ENCODE measurements at regions not wholly inside any gene's neighbourhood (a gene's known extent, or its start where the extent isn't known, plus 50 kb on each side); places are given as distances from the start of the nearest gene placed in this dataset.

DNA sequence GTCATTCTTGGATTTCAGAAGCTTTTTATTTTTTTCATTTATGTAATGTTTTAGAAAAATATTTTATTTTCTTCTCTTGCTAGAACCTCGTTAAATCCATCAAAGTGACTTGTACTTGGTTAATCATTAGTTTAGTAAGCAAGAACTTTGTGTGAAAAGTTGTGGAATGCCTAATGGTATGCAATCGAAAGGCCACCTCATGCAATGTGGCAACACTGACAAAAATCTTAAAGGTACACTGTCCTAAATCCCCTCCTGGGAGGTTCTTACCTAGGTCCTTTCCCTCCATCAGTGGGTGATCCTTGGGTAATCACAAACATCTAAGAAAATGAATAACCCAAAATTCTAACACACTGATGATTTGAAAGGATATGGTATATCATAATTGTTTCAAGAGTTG, 304.2 kb downstream of the DNAH5 start:
- TF ChIP-seq MYC (IDR thresholded peaks at IDR 0.05; ENCODE audit: low read depth, low read length) (no peak), POLR2A (IDR thresholded peaks at IDR 0.05; ENCODE audit: extremely low read depth, insufficient read length) (no peak)
- TF ChIP-seq, protein P1, sequence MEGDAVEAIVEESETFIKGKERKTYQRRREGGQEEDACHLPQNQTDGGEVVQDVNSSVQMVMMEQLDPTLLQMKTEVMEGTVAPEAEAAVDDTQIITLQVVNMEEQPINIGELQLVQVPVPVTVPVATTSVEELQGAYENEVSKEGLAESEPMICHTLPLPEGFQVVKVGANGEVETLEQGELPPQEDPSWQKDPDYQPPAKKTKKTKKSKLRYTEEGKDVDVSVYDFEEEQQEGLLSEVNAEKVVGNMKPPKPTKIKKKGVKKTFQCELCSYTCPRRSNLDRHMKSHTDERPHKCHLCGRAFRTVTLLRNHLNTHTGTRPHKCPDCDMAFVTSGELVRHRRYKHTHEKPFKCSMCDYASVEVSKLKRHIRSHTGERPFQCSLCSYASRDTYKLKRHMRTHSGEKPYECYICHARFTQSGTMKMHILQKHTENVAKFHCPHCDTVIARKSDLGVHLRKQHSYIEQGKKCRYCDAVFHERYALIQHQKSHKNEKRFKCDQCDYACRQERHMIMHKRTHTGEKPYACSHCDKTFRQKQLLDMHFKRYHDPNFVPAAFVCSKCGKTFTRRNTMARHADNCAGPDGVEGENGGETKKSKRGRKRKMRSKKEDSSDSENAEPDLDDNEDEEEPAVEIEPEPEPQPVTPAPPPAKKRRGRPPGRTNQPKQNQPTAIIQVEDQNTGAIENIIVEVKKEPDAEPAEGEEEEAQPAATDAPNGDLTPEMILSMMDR (IDR thresholded peaks at IDR 0.05; ENCODE audit: low read depth, low read length), result no peak
- TF ChIP-seq, protein P2, sequence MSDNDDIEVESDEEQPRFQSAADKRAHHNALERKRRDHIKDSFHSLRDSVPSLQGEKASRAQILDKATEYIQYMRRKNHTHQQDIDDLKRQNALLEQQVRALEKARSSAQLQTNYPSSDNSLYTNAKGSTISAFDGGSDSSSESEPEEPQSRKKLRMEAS (IDR thresholded peaks at IDR 0.05; ENCODE audit: low read depth, low read length), result no peak
- H3K4me3 ChIP-seq (ENCODE audit: low read depth, low read length), result no peak overlapping the region
- DNase-seq (ENCODE audit: low read depth), result no peak

DNA sequence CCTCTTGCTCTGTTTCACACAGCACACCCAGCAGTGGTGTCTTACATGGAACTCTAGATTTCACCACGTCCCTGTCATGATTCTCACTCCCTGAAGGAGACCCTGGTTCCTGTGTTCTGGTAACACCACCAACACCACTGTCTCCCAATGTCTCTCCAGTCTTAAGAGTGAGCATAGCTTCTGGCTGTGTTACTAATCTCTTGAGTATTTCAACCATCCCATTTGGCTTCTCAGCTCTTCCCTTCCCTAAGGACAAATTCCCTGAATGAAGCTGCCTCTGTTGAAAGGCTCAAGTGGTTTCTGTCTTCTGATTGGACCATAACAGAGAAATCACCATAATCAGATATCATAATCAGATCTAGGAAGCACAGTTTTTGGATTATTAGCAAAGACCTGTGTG, 311.8 kb downstream of the DNAH5 start:
- TF ChIP-seq, protein P2 (IDR thresholded peaks at IDR 0.05; ENCODE audit: low read depth, low read length), result no peak
- DNase-seq (ENCODE audit: low read depth), result no peak
- H3K4me3 ChIP-seq (ENCODE audit: low read depth, low read length), result no peak overlapping the region

DNA sequence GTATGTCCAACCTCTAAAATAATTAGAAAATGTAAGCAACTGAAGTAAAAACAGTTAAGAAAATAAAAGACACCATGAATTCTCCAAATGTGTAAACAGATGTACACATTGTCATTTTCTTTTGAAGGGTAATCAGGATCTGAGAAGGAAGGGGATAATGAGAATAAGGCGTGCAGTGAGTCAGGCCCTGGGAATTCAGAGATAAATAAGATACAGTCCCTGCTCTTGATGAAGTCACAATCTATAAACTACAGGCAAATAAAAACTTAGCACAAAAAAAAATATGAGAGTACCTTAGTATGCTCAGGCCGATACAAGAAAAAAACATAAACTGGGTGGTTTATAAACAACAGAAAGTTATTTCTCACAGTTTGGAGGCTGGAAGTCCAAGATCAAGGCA, 315.3 kb downstream of the DNAH5 start:
- DNase-seq (ENCODE audit: low read depth), result no peak
- TF ChIP-seq, protein P1 (IDR thresholded peaks at IDR 0.05; ENCODE audit: low read depth, low read length), result no peak
- no peak for TF ChIP-seq MYC (IDR thresholded peaks at IDR 0.05; ENCODE audit: low read depth, low read length)
- TF ChIP-seq, protein P2 (IDR thresholded peaks at IDR 0.05; ENCODE audit: low read depth, low read length), result no peak
- no peak overlapping the region for H3K4me3 ChIP-seq (ENCODE audit: low read depth, low read length)

DNA sequence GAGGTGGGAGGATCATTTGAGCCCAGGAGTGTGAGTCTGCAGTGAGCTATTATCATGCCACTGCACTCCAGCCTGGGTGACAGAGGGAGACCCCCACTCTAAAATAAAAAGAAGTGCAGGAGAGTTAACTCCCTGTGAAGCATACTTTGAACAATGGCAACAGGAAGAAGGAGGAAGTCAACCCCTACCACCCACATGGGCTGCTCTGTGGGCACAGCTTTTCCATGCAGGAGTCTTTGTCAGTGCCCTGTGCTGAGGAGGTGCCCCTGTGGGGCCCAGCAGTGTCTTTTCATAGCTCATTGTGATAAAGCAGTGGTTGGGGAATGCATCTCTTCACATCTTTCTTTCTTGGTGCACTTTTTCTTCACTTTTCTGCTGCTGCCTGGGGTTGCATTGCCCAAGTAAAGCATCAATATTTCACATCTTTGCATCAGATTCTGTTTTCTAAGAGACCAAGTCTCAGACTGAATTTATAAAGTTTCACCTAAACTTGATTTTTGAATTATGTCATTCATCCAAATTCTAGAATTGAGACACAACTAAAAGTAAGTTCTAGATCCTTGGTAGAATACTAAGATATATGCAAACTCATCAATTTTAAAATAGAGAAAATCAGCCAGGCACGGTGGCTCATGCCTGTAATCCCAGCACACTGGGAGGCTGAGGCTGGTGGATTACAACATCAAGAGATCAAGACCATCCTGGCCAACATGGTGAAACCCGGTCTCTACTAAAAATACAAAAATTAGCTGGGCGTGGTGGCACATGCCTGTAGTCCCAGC, 316.6 kb downstream of the DNAH5 start:
- no peak for TF ChIP-seq MYC (IDR thresholded peaks at IDR 0.05; ENCODE audit: low read depth, low read length)
- no peak for TF ChIP-seq POLR2A (IDR thresholded peaks at IDR 0.05; ENCODE audit: extremely low read depth, insufficient read length)
- TF ChIP-seq, protein P1 (IDR thresholded peaks at IDR 0.05; ENCODE audit: low read depth, low read length), result no peak
- DNase-seq (ENCODE audit: low read depth), result no peak
- no peak overlapping the region for H3K4me3 ChIP-seq (ENCODE audit: low read depth, low read length)

DNA sequence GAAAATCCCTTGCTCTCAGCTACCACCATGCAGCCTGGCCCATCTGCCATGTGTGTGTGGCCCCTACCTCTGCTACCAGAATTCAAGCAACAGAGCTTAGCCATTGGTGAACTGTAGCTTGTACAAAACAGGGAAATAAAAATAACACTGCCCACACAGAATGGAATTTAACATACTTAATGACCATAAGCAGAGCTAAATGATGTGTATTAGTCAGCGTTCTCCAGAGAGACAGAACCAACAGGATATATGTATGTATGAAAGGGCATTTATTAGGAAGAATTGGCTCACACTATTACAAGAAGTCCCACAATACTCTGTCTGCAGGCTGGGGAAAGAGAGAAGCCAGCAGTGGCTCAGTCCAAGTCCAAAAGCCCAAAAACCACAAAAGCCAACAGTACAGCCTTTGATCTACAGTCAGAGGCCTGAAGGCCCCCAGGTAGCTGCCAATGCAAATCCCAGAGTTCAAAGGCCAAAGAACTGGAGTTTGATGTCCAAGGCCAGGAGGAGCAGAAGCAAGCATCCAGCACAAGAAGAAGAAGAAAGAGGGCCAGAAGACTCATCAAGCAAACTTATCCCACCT, 318.8 kb downstream of the DNAH5 start:
- H3K4me3 ChIP-seq (ENCODE audit: low read depth, low read length), result no peak overlapping the region
- DNase-seq (ENCODE audit: low read depth), result no peak
- no peak for TF ChIP-seq POLR2A (IDR thresholded peaks at IDR 0.05; ENCODE audit: extremely low read depth, insufficient read length)
- TF ChIP-seq, protein P1 (IDR thresholded peaks at IDR 0.05; ENCODE audit: low read depth, low read length), result no peak
- TF ChIP-seq, protein P2 (IDR thresholded peaks at IDR 0.05; ENCODE audit: low read depth, low read length), result no peak
- TF ChIP-seq MYC (IDR thresholded peaks at IDR 0.05; ENCODE audit: low read depth, low read length), result no peak

DNA sequence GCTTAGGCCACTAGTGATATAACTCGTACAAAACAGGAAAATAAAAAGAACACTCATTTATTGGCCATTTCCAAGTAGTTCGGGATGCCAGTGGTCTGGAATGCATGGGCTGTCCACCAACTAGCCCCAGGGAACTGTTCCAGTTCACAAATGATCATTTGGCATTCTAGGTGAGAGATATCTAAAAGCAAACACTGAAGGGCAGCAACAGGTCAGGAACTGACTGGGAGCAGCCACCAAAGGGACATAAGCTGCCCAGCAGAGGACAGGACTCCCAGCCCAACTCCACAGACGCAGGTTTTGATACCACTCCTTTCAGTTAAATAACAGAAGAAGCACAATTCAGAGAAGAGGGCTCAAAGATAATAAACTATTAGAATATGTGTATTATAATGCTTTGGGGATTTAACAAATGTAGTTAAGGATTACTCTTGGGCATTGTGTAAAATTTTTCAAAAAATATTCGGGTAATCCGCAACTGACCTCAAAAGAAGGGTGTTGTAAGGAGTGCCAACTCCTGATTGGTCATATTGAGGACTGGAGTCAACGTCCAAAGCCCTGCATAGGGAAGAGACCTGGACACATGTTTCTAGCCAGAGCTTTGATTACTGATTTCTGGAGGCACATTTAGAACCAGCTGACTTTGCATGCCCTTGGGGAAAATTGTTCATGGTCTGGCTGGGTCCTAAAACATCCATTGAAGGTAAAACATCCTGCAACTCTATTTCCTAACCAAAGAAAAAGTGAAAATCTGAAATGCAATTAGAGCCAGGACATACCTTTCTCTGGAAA, 320.0 kb downstream of the DNAH5 start:
- TF ChIP-seq, protein P2 (IDR thresholded peaks at IDR 0.05; ENCODE audit: low read depth, low read length), result no peak
- TF ChIP-seq, protein P1 (IDR thresholded peaks at IDR 0.05; ENCODE audit: low read depth, low read length), result no peak
- no peak for TF ChIP-seq POLR2A (IDR thresholded peaks at IDR 0.05; ENCODE audit: extremely low read depth, insufficient read length)
- no peak for TF ChIP-seq MYC (IDR thresholded peaks at IDR 0.05; ENCODE audit: low read depth, low read length)
- DNase-seq (ENCODE audit: low read depth), result no peak
- no peak overlapping the region for H3K4me3 ChIP-seq (ENCODE audit: low read depth, low read length)
